ENCODE measurements at regions not wholly inside any gene's neighbourhood (a gene's known extent, or its start where the extent isn't known, plus 50 kb on each side); places are given as distances from the start of the nearest gene placed in this dataset.

DNA sequence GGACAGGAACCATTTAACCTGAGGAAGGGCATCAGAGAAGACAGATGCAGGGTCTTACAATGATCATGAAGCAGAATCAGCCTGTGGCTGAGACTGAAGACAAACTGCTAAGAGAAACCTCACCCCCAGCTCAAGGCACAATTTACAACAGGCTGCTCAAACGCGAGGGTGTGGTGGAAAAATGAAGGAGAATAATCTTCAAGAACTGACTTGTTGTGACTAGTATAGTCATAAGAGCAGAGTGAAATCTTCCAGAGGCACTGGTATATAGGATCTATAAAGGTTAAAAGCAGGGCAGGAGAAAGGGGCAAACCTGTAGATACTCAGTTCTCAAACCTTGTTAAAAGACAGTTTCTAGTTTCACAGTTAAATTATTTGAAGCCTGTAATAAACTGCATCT, 1155.8 kb upstream of the TMEFF2 start:
- DNase-seq = no peak
- Histone ChIP-seq H3K27ac (no peak overlapping the region), H3K9me2 (ENCODE audit: insufficient read depth) (no peaks in the 10 kb centered on the region), H3K4me2 (no peak overlapping the region), H3K79me2 (ENCODE audit: low read depth) (no peaks in the 10 kb centered on the region), H4K20me1 (ENCODE audit: insufficient read depth) (no peaks in the 10 kb centered on the region), H3K4me3 (no peak overlapping the region), H2AFZ (no peak overlapping the region), H3K4me1 (replicated peaks; ENCODE audit: insufficient read depth) (no peaks in the 10 kb centered on the region), H3F3A (ENCODE audit: insufficient read depth, low read depth) (no peaks in the 10 kb centered on the region), H3K9me3 (ENCODE audit: insufficient read depth, low read depth) (no peaks in the 10 kb centered on the region), H3K36me3 (ENCODE audit: low read depth) (no peaks in the 10 kb centered on the region), H3K27me3 (ENCODE audit: insufficient read depth, low read depth) (no peaks in the 10 kb centered on the region)
- BruUV-seq (replicated peaks) = no TSS peak
- intact Hi-C loops (cut with micrococcal nuclease; ENCODE audit: unreplicated experiment) = no loop called here
- ChIA-PET CTCF (no interaction called here), POLR2A (ENCODE audit: unreplicated experiment) (no interaction called here)
- TF ChIP-seq CTCF (conservative IDR thresholded peaks at IDR 0.05) = no peak
- no peak for TF ChIP-seq EZH2 (IDR thresholded peaks at IDR 0.05; ENCODE audit: low read depth)

DNA sequence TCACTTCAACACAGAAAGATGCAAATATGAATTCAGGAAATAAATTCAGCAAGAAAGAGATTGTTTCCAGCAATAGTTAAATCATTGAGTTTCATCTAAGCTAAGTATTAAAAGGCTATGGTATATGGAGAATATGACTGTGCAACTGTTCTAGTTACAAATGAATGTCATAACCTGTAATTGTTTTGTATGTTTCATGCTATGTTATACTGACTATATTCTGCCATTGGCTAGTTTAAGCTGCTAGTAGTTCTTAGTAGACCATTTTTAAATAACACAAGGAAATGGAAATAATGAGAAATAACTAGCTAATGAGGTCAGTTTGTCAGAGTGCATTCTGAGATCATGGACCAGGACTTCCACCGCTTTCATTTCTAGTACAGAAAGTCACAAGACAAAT, 1154.9 kb upstream of the TMEFF2 start:
- H3F3A ChIP-seq (ENCODE audit: insufficient read depth, low read depth) = no peaks in the 10 kb centered on the region
- H3K4me3 ChIP-seq = no peak overlapping the region
- H3K4me2 ChIP-seq = no peak overlapping the region
- no peaks in the 10 kb centered on the region for H3K36me3 ChIP-seq (ENCODE audit: low read depth)
- TF ChIP-seq CTCF (conservative IDR thresholded peaks at IDR 0.05) = no peak
- no peak for TF ChIP-seq EZH2 (IDR thresholded peaks at IDR 0.05; ENCODE audit: low read depth)
- ChIA-PET CTCF (interaction anchor here (0.5 kb wide), 1 partner anchor 1809 kb away, joined by 3 read pairs; no protein-coding TSS in a partner anchor), POLR2A (ENCODE audit: unreplicated experiment) (no interaction called here)
- H2AFZ ChIP-seq = no peak overlapping the region
- no TSS peak for BruUV-seq (replicated peaks)
- H3K79me2 ChIP-seq (ENCODE audit: low read depth) = no peaks in the 10 kb centered on the region
- no peaks in the 10 kb centered on the region for H3K4me1 ChIP-seq (replicated peaks; ENCODE audit: insufficient read depth)
- H3K9me2 ChIP-seq (ENCODE audit: insufficient read depth) = no peaks in the 10 kb centered on the region
- DNase-seq = no peak
- intact Hi-C loops (cut with micrococcal nuclease; ENCODE audit: unreplicated experiment) = no loop called here
- H3K27me3 ChIP-seq (ENCODE audit: insufficient read depth, low read depth) = no peaks in the 10 kb centered on the region
- H4K20me1 ChIP-seq (ENCODE audit: insufficient read depth) = no peaks in the 10 kb centered on the region
- H3K9me3 ChIP-seq (ENCODE audit: insufficient read depth, low read depth) = no peaks in the 10 kb centered on the region
- H3K27ac ChIP-seq = no peak overlapping the region

DNA sequence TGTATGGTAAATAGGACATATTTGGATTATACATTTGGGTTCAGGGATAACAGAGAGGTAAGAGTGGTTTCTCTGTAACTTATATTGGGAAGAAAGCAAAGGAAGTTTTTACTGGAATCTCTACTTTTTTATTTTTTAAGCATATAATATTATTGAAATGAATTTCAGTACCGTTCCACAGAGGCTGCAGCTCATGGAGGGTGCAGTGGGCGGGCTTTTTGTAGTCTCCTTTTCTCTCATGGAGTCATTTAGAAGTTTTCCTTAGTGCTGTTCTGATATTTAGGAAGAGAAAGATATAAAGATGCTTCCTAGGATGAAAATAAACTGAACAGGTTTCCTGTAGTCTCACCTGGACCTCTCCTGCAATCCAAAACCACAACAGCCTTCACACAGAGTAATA, 1153.3 kb upstream of the TMEFF2 start:
- ChIA-PET CTCF (no interaction called here), POLR2A (ENCODE audit: unreplicated experiment) (no interaction called here)
- no peak for TF ChIP-seq CTCF (conservative IDR thresholded peaks at IDR 0.05)
- DNase-seq = no peak
- H3K9me2 ChIP-seq (ENCODE audit: insufficient read depth) = no peaks in the 10 kb centered on the region
- H3F3A ChIP-seq (ENCODE audit: insufficient read depth, low read depth) = no peaks in the 10 kb centered on the region
- no peak overlapping the region; the same call in 1 of the 2 replicates for H2AFZ ChIP-seq
- H4K20me1 ChIP-seq (ENCODE audit: insufficient read depth) = no peaks in the 10 kb centered on the region
- H3K4me1 ChIP-seq (replicated peaks; ENCODE audit: insufficient read depth) = no peaks in the 10 kb centered on the region
- H3K27ac ChIP-seq = no peak overlapping the region
- H3K9me3 ChIP-seq (ENCODE audit: insufficient read depth, low read depth) = no peaks in the 10 kb centered on the region
- intact Hi-C loops (cut with micrococcal nuclease; ENCODE audit: unreplicated experiment) = no loop called here
- no peaks in the 10 kb centered on the region for H3K36me3 ChIP-seq (ENCODE audit: low read depth)
- H3K79me2 ChIP-seq (ENCODE audit: low read depth) = no peaks in the 10 kb centered on the region
- BruUV-seq (replicated peaks) = no TSS peak
- H3K4me2 ChIP-seq = peak overlapping the region; percentile 25; the same call in 1 of the 2 replicates
- no peak overlapping the region for H3K4me3 ChIP-seq
- H3K27me3 ChIP-seq (ENCODE audit: insufficient read depth, low read depth) = no peaks in the 10 kb centered on the region

Data from PC-9 (cell line).